GM23338 (cell line): ENCODE measurements at regions not wholly inside any gene's neighbourhood (a gene's known extent, or its start where the extent isn't known, plus 50 kb on each side); places are given as distances from the start of the nearest gene placed in this dataset.

Source experiments
- EZH2phosphoT487 ChIP-seq: fragments of 200-600 bp; sonication (generic); IDR thresholded peaks from one replicate; pipeline ENCODE4 v1.8.1; 2018; ENCODE audit warnings: antibody characterized with exemption; ENCODE audit not compliant: unreplicated experiment
- POLR2AphosphoS5 ChIP-seq: IDR thresholded peaks from 2 replicates; pipeline ENCODE4 v1.6.1; 2016; ENCODE audit warnings: antibody characterized with exemption, low read depth
- ZNF114 ChIP-seq: fragments of 250-450 bp; sonication (Bioruptor Pico); IDR thresholded peaks from 2 replicates; pipeline ENCODE4 v1.5.0; 2020; ENCODE audit warnings: mild to moderate bottlenecking, moderate library complexity
- TF ChIP-seq, protein P1 (sequence below), 2 experiments: fragments of 200-600 bp in 1 of 2; sonication (generic) in 1 of 2; conservative IDR thresholded peaks; 2 replicates each; pipeline versions ENCODE4 v1.5.1 to v1.6.1; 2016 to 2017; ENCODE audit warnings: antibody characterized with exemption in 2 of 2, low read depth in 2 of 2, mild to moderate bottlenecking in 2 of 2, moderate library complexity in 1 of 2
- TF ChIP-seq, protein P2 (sequence below): IDR thresholded peaks from one replicate; pipeline ENCODE4 v1.6.1; 2018; ENCODE audit warnings: antibody characterized with exemption; ENCODE audit not compliant: unreplicated experiment

DNA sequence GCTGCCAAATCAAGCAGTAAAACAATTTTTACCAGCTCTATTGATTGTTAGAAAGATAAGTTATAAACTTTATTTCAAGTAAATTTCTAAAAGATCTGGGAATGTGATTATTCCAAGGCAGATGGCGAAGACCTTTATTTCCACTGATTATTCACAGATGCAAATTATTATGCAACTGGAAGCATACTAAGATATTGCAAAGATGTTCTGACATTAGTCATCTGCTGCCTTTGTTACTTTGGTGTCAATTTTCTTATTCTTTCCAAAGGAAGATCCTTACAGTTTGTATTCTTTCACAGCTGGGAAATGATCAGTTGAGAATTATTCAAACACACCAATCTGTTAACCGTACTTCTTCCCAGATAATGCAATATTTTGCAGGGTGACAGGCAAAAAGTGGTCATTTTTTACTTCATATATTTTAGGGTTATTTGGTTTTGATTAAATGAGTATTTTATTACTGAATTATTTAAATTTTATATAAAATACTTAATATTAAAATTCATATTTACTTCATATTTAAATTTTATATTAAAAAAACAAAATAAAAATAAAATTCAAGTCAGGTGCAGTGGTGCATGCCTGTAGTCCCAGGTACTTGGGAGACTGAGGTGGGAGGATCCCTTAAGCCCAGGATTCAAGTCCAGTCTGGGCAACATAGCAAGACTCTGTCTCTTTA, 171.3 kb downstream of the FZD1 start:
- TF ChIP-seq ZNF114 (CRISPR knock-in tag) (no peak), EZH2phosphoT487 (no peak), POLR2AphosphoS5 (no peak)
- TF ChIP-seq, protein P1, sequence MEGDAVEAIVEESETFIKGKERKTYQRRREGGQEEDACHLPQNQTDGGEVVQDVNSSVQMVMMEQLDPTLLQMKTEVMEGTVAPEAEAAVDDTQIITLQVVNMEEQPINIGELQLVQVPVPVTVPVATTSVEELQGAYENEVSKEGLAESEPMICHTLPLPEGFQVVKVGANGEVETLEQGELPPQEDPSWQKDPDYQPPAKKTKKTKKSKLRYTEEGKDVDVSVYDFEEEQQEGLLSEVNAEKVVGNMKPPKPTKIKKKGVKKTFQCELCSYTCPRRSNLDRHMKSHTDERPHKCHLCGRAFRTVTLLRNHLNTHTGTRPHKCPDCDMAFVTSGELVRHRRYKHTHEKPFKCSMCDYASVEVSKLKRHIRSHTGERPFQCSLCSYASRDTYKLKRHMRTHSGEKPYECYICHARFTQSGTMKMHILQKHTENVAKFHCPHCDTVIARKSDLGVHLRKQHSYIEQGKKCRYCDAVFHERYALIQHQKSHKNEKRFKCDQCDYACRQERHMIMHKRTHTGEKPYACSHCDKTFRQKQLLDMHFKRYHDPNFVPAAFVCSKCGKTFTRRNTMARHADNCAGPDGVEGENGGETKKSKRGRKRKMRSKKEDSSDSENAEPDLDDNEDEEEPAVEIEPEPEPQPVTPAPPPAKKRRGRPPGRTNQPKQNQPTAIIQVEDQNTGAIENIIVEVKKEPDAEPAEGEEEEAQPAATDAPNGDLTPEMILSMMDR (conservative IDR thresholded peaks at IDR 0.05; ENCODE audit: low read depth in 2 of 2): no peak
- TF ChIP-seq, protein P2, sequence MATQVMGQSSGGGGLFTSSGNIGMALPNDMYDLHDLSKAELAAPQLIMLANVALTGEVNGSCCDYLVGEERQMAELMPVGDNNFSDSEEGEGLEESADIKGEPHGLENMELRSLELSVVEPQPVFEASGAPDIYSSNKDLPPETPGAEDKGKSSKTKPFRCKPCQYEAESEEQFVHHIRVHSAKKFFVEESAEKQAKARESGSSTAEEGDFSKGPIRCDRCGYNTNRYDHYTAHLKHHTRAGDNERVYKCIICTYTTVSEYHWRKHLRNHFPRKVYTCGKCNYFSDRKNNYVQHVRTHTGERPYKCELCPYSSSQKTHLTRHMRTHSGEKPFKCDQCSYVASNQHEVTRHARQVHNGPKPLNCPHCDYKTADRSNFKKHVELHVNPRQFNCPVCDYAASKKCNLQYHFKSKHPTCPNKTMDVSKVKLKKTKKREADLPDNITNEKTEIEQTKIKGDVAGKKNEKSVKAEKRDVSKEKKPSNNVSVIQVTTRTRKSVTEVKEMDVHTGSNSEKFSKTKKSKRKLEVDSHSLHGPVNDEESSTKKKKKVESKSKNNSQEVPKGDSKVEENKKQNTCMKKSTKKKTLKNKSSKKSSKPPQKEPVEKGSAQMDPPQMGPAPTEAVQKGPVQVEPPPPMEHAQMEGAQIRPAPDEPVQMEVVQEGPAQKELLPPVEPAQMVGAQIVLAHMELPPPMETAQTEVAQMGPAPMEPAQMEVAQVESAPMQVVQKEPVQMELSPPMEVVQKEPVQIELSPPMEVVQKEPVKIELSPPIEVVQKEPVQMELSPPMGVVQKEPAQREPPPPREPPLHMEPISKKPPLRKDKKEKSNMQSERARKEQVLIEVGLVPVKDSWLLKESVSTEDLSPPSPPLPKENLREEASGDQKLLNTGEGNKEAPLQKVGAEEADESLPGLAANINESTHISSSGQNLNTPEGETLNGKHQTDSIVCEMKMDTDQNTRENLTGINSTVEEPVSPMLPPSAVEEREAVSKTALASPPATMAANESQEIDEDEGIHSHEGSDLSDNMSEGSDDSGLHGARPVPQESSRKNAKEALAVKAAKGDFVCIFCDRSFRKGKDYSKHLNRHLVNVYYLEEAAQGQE: no peak
